GM12878 (cell line): ENCODE measurements at regions not wholly inside any gene's neighbourhood (a gene's known extent, or its start where the extent isn't known, plus 50 kb on each side); places are given as distances from the start of the nearest gene placed in this dataset.

Source experiments
- ATAC-seq: fragments of 200-7000 bp; cut with Tn5 transposase; 3 replicates; pipeline ENCODE4 v1.9.1; 2020; ENCODE audit warnings: mild to moderate bottlenecking, moderate library complexity
- BruUV-seq: library from RNA; stranded (reverse); fragments of 400-500 nt; replicated peaks from 2 replicates; lab custom pipeline; 2021; lab: Mats Ljungman, UMichigan
- CTCF ChIA-PET: fragments of 300-600 bp; sonication (Branson Sonifier 250); formaldehyde crosslinking; extraction: SDS; loops from one replicate; lab custom pipeline; 2021; ENCODE audit warnings: inconsistent platforms; lab: Yijun Ruan, JAX
- POLR2A ChIA-PET: fragments of 350-600 bp; formaldehyde crosslinking; extraction: SDS; loops from one replicate; lab custom pipeline; 2021; ENCODE audit warnings: inconsistent platforms; lab: Charles Lee
- RAD21 ChIA-PET: fragments of 300-600 bp; sonication (Branson Sonifier 250); formaldehyde crosslinking; loops from one replicate; lab custom pipeline; 2023; ENCODE audit warnings: antibody characterized with exemption; ENCODE audit not compliant: unreplicated experiment; lab: Charles Lee
- SMC1A ChIA-PET: fragments of 300-600 bp; sonication (Branson Sonifier 250); formaldehyde crosslinking; loops from one replicate; lab custom pipeline; 2023; ENCODE audit not compliant: unreplicated experiment, uncharacterized antibody; lab: Charles Lee
- DNase-seq: peaks from one replicate; pipeline ENCODE4 v3.0.0-alpha.2; 2011; ENCODE audit warnings: low read depth, low spot score
- FAIRE-seq: peaks from 3 replicates; lab custom pipeline; 2011; peaks lifted over from hg19 to GRCh38; lab: Jason Lieb, UNC
- H2AFZ ChIP-seq: 2 replicates; pipeline ENCODE4 v1.6.0; 2011; ENCODE audit warnings: low read depth, low read length, control low read depth; ENCODE audit not compliant: control insufficient read depth
- H3K27ac ChIP-seq: 2 replicates; pipeline ENCODE4 v1.5.1; 2011; ENCODE audit warnings: control low read depth; ENCODE audit not compliant: control insufficient read depth, insufficient read depth
- H3K27me3 ChIP-seq, 2 experiments: replicated peaks in 1 of 2; 2 replicates each; pipeline versions ENCODE4 v1.6.0 to v1.6.1; 2011; ENCODE audit warnings: low read length in 1 of 2; ENCODE audit not compliant: control insufficient read depth in 2 of 2, insufficient read depth in 2 of 2
- H3K36me3 ChIP-seq, 2 experiments: 2 replicates each; pipeline ENCODE4 v1.5.1; 2011; ENCODE audit warnings: low read length in 1 of 2; ENCODE audit not compliant: control insufficient read depth in 2 of 2, insufficient read depth in 2 of 2
- H3K4me1 ChIP-seq: 2 replicates; pipeline ENCODE4 v1.6.1; 2011; ENCODE audit warnings: mild to moderate bottlenecking, low read length, moderate library complexity, mixed read lengths; ENCODE audit not compliant: control insufficient read depth, insufficient read depth
- H3K4me2 ChIP-seq: 2 replicates; pipeline ENCODE4 v1.6.0; 2011; ENCODE audit warnings: control low read depth; ENCODE audit not compliant: control insufficient read depth, insufficient read depth
- H3K4me3 ChIP-seq: fragments of 200-600 bp; sonication (generic); 2 replicates; pipeline ENCODE4 v1.5.1; 2016
- H3K79me2 ChIP-seq: 2 replicates; pipeline ENCODE4 v1.6.0; 2011; ENCODE audit warnings: low read length; ENCODE audit not compliant: control insufficient read depth, insufficient read depth
- H3K9ac ChIP-seq: 2 replicates; pipeline ENCODE4 v1.8.0; 2011; ENCODE audit warnings: low read length, control low read depth, mixed read lengths; ENCODE audit not compliant: control insufficient read depth, insufficient read depth
- H3K9me3 ChIP-seq: replicated peaks from 3 replicates; pipeline ENCODE4 v1.5.1; 2011; ENCODE audit warnings: mild to moderate bottlenecking, low read length; ENCODE audit not compliant: control insufficient read depth, insufficient read depth
- H4K20me1 ChIP-seq: 2 replicates; pipeline ENCODE4 v1.6.0; 2011; ENCODE audit not compliant: control insufficient read depth, insufficient read depth
- EED ChIP-seq: sonication (generic); IDR thresholded peaks from 2 replicates; pipeline ENCODE4 v1.6.1; 2016; ENCODE audit warnings: antibody characterized with exemption, low read depth
- MTA2 ChIP-seq: fragments of 450-650 bp; IDR thresholded peaks from 2 replicates; pipeline ENCODE4 v1.6.1; 2016; ENCODE audit warnings: low read depth, mild to moderate bottlenecking, moderate library complexity
- MXI1 ChIP-seq: fragments of 150-350 bp; IDR thresholded peaks from 2 replicates; pipeline ENCODE4 v1.6.1; 2011; ENCODE audit warnings: low read depth, mild to moderate bottlenecking, inconsistent platforms, low read length, improper control_type of control experiment
- NFXL1 ChIP-seq: fragments of 450-650 bp; IDR thresholded peaks from 2 replicates; pipeline ENCODE4 v1.6.1; 2017; ENCODE audit warnings: antibody characterized with exemption, mild to moderate bottlenecking, borderline replicate concordance
- PAX5 ChIP-seq: IDR thresholded peaks from 2 replicates; pipeline ENCODE4 v1.6.1; 2011; ENCODE audit warnings: low read depth, low read length, borderline replicate concordance
- YY1 ChIP-seq: IDR thresholded peaks from 2 replicates; pipeline ENCODE4 v1.6.1; 2011; ENCODE audit warnings: low read depth, mild to moderate bottlenecking, low read length
- WGBS: methylation state at CpG from one replicate; pipeline ENCODE4 v1.1.6; 2016; ENCODE audit warnings: low lambda C conversion rate; ENCODE audit not compliant: insufficient replicate concordance, insufficient coverage; ENCODE audit errors: missing lambda C conversion rate; 5-methylcytosine and 5-hydroxymethylcytosine counted together
- in situ Hi-C: fragments of 300-500 bp; cut with MboI; formaldehyde crosslinking; loops from 9 replicates; pipeline ENCODE4 v1.14.3; 2018; ENCODE audit warnings: mixed read lengths
- intact Hi-C: fragments of 100-400 bp; cut with micrococcal nuclease; formaldehyde crosslinking; loops from one replicate; pipeline ENCODE4 v1.14.2; 2022; ENCODE audit not compliant: unreplicated experiment
- TF ChIP-seq, protein P1 (sequence below): fragments of 450-650 bp; formaldehyde crosslinking; IDR thresholded peaks from 2 replicates; pipeline ENCODE4 v1.4.0; 2022; ENCODE audit warnings: mild to moderate bottlenecking, moderate library complexity
- TF ChIP-seq, protein P2 (sequence below): fragments of 450-650 bp; IDR thresholded peaks from 2 replicates; pipeline ENCODE4 v1.6.1; 2017; ENCODE audit warnings: mild to moderate bottlenecking

DNA sequence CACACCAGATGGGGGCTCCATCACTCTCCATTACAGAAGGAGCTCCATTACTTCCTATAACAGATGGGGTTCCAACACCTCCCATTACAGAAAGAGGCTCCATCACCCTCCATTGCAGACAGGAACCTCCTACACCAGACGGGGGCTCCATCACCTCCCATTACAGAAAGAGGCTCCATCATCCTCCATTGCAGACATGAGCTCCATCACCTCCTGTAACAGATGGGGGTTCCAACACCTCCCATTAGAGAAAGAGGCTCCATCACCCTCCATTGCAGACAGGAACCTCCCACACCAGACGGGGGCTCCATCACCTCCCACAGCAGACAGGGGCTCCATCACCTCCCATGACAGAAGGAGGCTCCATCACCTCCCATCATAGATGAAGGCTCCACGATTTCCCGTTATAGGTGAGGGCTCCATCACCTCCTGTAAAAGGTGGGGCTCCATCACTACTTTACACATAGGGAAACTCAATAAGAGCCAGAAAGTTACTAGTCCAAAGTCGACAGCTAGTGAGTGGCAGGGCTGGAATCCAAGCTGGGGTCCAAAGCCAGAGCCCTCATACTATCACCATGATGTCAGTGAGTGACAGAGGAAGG lies 224.8 kb downstream of the RBFOX3 start:
- ChIA-PET RAD21 (no interaction called here), SMC1A (no interaction called here), CTCF (no interaction called here), POLR2A (no interaction called here)
- BruUV-seq, result no TSS peak
- Histone ChIP-seq H3K36me3 (no peaks in the 10 kb centered on the region), H3K9me3 (no peaks in the 10 kb centered on the region), H2AFZ (no peak overlapping the region), H3K4me1 (no peaks in the 10 kb centered on the region), H3K4me3 (no peak overlapping the region), H3K4me2 (no peak overlapping the region), H3K27ac (no peak overlapping the region), H3K9ac (no peak overlapping the region), H4K20me1 (no peaks in the 10 kb centered on the region), H3K79me2 (no peaks in the 10 kb centered on the region), H3K27me3 (peaks cover 0 to 3% of the 10 kb centered on the region in 2 experiments)
- ATAC-seq (no peak), DNase-seq (no peak), FAIRE-seq (no peak)
- in situ Hi-C loops (no loop called here), intact Hi-C loops (no loop called here)
- TF ChIP-seq, protein P1, sequence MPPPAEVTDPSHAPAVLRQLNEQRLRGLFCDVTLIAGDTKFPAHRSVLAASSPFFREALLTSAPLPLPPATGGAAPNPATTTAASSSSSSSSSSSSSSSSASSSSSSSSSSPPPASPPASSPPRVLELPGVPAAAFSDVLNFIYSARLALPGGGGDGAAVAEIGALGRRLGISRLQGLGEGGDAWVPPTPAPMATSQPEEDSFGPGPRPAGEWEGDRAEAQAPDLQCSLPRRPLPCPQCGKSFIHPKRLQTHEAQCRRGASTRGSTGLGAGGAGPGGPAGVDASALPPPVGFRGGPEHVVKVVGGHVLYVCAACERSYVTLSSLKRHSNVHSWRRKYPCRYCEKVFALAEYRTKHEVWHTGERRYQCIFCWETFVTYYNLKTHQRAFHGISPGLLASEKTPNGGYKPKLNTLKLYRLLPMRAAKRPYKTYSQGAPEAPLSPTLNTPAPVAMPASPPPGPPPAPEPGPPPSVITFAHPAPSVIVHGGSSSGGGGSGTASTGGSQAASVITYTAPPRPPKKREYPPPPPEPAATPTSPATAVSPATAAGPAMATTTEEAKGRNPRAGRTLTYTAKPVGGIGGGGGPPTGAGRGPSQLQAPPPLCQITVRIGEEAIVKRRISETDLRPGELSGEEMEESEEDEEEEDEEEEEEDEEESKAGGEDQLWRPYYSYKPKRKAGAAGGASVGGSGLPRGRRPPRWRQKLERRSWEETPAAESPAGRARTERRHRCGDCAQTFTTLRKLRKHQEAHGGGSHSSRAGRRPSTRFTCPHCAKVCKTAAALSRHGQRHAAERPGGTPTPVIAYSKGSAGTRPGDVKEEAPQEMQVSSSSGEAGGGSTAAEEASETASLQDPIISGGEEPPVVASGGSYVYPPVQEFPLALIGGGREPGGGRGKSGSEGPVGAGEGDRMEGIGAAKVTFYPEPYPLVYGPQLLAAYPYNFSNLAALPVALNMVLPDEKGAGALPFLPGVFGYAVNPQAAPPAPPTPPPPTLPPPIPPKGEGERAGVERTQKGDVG, result no peak
- no peak for TF ChIP-seq YY1
- TF ChIP-seq, protein P2, sequence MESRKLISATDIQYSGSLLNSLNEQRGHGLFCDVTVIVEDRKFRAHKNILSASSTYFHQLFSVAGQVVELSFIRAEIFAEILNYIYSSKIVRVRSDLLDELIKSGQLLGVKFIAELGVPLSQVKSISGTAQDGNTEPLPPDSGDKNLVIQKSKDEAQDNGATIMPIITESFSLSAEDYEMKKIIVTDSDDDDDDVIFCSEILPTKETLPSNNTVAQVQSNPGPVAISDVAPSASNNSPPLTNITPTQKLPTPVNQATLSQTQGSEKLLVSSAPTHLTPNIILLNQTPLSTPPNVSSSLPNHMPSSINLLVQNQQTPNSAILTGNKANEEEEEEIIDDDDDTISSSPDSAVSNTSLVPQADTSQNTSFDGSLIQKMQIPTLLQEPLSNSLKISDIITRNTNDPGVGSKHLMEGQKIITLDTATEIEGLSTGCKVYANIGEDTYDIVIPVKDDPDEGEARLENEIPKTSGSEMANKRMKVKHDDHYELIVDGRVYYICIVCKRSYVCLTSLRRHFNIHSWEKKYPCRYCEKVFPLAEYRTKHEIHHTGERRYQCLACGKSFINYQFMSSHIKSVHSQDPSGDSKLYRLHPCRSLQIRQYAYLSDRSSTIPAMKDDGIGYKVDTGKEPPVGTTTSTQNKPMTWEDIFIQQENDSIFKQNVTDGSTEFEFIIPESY, result no peak
- no peak for TF ChIP-seq MXI1
- TF ChIP-seq NFXL1, result no peak
- TF ChIP-seq MTA2, result no peak
- TF ChIP-seq PAX5, result no peak
- TF ChIP-seq EED, result no peak
- WGBS, result 25% methylated on average over 5 of the region's 5 CpGs
